ENCODE measurements at regions not wholly inside any gene's neighbourhood (a gene's known extent, or its start where the extent isn't known, plus 50 kb on each side); places are given as distances from the start of the nearest gene placed in this dataset.

DNA sequence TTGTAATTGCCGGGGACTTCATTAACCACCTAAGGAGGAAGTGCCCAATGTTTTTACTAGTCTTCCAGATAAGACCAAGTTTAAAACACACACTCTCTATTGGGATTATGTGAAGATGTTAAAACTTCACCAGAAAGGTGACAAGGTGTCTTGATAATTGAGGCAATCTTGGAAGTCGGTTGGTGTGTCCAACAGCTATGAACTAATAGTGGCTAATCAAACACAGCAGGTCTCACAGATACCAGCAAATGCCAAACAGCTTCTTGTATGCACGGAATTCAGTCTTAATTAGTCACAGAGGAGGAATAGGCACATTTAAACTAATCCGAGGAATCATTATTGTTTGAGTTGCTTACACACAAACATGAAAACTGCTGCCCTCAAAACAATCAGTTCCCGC lies 214.5 kb downstream of the SEC61B start:
- TF ChIP-seq ZNF274 (IDR thresholded peaks at IDR 0.05; ENCODE audit: low read depth, low read length): no peak
- H3K4me3 ChIP-seq (ENCODE audit: low read length): no peak overlapping the region

DNA sequence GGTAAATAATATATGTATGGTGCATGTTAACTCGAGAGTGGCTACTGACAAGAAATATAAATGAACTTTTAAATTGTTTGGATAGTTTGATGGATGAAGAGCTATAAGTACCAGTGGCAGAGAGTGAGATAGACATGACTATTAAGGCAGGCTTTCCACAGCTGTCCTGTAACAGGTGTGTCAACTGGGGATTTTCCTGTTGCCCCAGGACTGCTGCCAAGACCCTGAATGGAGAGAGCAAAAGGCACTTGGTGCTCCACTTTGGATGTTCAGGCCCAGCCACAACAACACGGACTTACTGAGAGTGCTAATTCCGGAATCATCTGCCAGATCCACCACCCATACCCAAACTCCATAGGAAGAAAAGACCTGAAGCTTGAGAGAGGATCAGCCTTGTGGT lies 215.1 kb downstream of the SEC61B start:
- no peak for TF ChIP-seq ZNF274 (IDR thresholded peaks at IDR 0.05; ENCODE audit: low read depth, low read length)
- no peak overlapping the region for H3K4me3 ChIP-seq (ENCODE audit: low read length)

DNA sequence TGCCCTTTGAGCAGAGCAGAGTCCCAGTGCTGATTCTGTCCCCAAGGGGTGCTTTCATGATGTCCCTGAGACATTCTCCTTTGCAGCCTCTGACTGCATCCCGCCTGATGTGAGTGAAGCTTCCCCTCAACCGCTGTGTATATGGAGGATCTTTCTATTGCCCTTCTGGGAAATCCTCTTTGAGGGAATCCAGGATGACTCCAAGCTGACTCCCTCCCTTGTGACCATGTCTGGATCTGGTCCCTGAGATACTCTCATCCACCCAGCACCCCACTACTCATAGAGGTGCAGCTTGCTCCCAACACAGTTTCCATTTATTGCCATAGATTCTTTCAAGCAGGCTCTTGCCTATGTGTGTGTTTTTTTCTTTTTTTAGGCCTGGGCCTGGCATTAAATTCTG lies 216.5 kb downstream of the SEC61B start:
- TF ChIP-seq ZNF274 (IDR thresholded peaks at IDR 0.05; ENCODE audit: low read depth, low read length): no peak
- no peak overlapping the region for H3K4me3 ChIP-seq (ENCODE audit: low read length)

DNA sequence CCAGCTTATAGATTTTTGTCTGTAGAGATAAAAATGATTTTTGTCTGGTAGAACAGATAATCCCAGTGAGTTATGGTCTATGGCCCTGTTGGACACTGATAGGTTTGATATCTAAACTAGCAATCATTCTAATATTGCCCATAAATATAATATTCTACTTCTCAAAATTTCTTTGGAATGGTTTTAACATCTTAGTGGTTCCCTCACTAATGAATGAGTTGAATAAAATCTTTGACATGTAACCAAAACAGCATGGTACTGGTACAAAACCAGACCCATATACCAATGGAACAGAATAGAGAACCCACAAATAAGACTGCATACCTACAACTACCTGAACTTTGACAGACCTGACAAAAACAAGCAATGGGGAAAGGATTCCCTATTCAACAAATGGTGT lies 219.7 kb downstream of the SEC61B start:
- TF ChIP-seq ZNF274 (IDR thresholded peaks at IDR 0.05; ENCODE audit: low read depth, low read length): no peak
- H3K4me3 ChIP-seq (ENCODE audit: low read length): no peak overlapping the region

- H3K4me3 ChIP-seq (ENCODE audit: low read length): no peak overlapping the region
- no peak for TF ChIP-seq ZNF274 (IDR thresholded peaks at IDR 0.05; ENCODE audit: low read depth, low read length)
These were observed 223.3 kb downstream of the SEC61B start for GRCh38 chr9:99445371-99445891.

DNA sequence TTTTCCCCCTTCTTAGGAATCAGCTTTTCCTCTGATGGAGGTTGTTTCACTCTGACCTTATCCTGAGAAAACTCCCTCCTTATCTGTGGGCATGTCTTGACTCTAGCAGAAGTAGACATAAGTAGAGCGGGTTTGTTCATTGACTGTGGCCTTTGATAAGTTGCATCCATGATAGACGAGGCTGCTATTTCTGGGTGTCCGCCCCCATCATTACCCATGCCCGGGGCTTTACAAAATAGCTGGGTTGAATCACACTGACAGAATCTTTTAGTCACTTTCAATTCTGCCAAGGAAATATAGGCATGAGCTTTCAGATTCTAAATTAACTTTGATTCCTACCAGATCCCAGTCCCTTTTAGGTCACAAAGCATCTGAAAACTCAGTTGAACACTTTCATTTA lies 223.8 kb downstream of the SEC61B start:
- no peak for TF ChIP-seq ZNF274 (IDR thresholded peaks at IDR 0.05; ENCODE audit: low read depth, low read length)
- no peak overlapping the region for H3K4me3 ChIP-seq (ENCODE audit: low read length)

DNA sequence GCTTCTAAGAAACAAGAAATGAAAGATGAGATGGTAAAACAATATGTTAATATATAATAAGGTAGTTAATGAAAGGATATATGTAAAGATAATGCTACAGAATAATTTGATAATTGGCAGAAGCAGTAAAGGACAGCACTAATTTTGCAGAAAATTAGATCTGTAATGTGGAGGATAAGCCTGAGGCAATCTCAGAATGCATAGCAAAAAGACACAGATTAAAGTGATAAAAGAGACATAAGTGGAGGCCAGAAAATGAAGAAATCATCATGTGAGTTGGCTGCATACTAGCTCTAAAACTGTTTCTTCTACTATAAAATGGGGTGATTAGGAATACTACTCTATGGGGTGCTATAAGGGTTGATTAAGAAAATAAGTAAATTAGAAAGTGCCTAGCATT lies 225.9 kb downstream of the SEC61B start:
- no peak overlapping the region for H3K4me3 ChIP-seq (ENCODE audit: low read length)
- TF ChIP-seq ZNF274 (IDR thresholded peaks at IDR 0.05; ENCODE audit: low read depth, low read length): no peak

GRCh38 chr9:99449726-99450125 lies 227.6 kb downstream of the SEC61B start:
- TF ChIP-seq ZNF274 (IDR thresholded peaks at IDR 0.05; ENCODE audit: low read depth, low read length): no peak
- H3K4me3 ChIP-seq (ENCODE audit: low read length): no peak overlapping the region

- no peak for TF ChIP-seq ZNF274 (IDR thresholded peaks at IDR 0.05; ENCODE audit: low read depth, low read length)
- no peak overlapping the region for H3K4me3 ChIP-seq (ENCODE audit: low read length)
These were observed 229.1 kb downstream of the SEC61B start for GRCh38 chr9:99451112-99451606.

GRCh38 chr9:99457406-99457805 lies 235.3 kb downstream of the SEC61B start:
- TF ChIP-seq ZNF274 (IDR thresholded peaks at IDR 0.05; ENCODE audit: low read depth, low read length): no peak
- H3K4me3 ChIP-seq (ENCODE audit: low read length): no peak overlapping the region

- TF ChIP-seq ZNF274 (IDR thresholded peaks at IDR 0.05; ENCODE audit: low read depth, low read length): no peak
- no peak overlapping the region for H3K4me3 ChIP-seq (ENCODE audit: low read length)
These were observed 235.9 kb downstream of the SEC61B start for GRCh38 chr9:99457981-99458380.

DNA sequence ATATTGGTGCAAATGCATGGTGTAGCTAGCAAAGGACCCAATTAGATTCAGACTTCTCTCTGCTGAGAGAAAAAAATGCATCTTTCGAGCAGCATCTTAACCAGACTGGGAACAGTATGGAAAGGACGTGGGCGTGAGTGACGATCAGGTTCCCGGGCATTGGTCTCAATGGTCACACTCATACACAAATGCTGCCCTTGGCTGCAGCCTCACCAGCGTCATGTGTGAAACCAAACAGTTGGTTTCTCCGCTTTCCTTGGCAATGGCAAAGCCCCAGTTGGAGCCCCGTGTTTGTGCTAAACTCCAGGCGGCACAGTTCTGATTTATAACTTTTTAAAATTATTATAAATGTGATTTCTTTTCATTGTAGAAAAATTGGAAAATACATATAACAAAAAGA lies 237.8 kb downstream of the SEC61B start:
- no peak overlapping the region for H3K4me3 ChIP-seq (ENCODE audit: low read length)
- no peak for TF ChIP-seq ZNF274 (IDR thresholded peaks at IDR 0.05; ENCODE audit: low read depth, low read length)

DNA sequence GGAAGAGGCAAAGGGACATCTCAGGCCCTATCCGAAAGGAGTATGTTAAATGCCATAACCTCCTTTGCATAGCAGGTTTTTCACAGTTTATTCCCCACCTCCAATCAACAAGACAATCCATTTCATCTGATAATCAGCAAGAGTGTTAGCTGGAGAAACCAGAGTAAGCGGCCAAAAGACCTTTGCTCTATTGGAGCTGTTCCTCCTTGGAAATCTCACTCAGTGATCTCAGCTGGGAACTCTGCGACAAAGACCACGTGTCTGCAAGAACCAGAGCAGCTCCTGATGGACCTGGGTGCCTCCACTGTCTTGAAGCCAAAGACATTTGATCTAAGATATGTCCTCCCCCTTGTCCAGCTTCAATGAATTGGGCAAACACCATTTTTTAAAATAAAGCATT lies 241.0 kb downstream of the SEC61B start:
- no peak overlapping the region for H3K4me3 ChIP-seq (ENCODE audit: low read length)
- no peak for TF ChIP-seq ZNF274 (IDR thresholded peaks at IDR 0.05; ENCODE audit: low read depth, low read length)

DNA sequence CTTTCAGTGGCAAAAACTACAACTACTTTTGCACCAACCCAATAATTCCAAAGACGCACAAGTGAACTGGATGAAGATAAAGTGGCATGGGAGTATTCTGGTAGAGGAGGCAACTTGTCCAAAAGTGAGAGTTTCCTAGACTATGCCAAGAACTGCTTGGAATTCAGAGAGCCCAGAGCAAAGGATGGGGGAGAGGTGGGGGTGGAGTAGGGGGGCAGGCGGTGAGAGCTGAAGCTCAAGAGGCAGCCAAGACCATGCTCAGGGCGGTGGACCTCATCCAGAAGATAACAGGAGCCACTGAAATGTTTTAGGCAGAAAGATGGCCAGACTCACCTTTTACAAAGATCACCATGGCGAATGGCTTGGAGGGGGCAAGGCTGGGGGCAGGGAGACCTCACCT lies 242.5 kb downstream of the SEC61B start:
- no peak for TF ChIP-seq ZNF274 (IDR thresholded peaks at IDR 0.05; ENCODE audit: low read depth, low read length)
- no peak overlapping the region for H3K4me3 ChIP-seq (ENCODE audit: low read length)

DNA sequence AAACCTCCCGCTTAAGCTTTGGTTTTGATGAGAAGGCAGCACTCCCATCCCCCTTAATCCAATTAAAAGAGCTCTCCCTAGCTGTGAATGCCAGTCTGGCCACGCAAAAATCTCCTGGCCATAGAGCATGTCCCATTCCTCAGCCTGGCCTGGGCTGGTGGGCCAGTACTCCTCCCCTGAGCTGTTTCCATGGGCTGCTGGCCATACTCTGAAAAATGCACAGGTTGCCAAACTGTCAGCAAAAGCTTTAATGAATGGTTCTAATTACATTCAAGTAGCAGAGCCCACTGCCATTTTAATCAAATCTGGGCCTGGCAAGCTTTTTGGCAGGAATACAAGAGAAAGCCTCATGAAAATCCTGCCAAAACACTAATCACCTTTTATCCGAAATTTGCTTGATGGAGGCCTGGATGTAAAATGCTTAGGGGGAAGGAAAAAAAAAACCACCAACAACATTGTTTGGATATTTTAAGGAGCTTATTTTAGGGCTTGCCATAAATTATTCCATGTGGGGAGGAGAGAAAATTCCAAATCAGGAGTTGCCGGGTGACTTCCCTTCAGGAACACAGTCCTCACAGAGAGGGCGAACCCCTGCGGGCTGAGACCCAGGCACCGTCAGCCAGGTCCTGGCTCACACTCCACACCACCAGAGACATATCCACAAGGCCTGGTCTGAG lies 243.3 kb downstream of the SEC61B start:
- H3K4me3 ChIP-seq (ENCODE audit: low read length): no peak overlapping the region
- no peak for TF ChIP-seq ZNF274 (IDR thresholded peaks at IDR 0.05; ENCODE audit: low read depth, low read length)

GRCh38 chr9:99466104-99466503 lies 244.0 kb downstream of the SEC61B start:
- no peak overlapping the region for H3K4me3 ChIP-seq (ENCODE audit: low read length)
- no peak for TF ChIP-seq ZNF274 (IDR thresholded peaks at IDR 0.05; ENCODE audit: low read depth, low read length)

Measured in GM08714 (cell line).